Inflammatory macrophage treated with lipopolysaccharide for 1 hour (primary cell): ENCODE measurements at regions not wholly inside any gene's neighbourhood (a gene's known extent, or its start where the extent isn't known, plus 50 kb on each side); places are given as distances from the start of the nearest gene placed in this dataset.
A peak's percentile ranks its signal among the peaks of the same experiment; 100 is the strongest.

ENCODE experiments used
- DNase-seq, 2 donors: peaks; one replicate each; pipeline ENCODE4 v3.0.0-alpha.2; 2020 to 2022

DNA sequence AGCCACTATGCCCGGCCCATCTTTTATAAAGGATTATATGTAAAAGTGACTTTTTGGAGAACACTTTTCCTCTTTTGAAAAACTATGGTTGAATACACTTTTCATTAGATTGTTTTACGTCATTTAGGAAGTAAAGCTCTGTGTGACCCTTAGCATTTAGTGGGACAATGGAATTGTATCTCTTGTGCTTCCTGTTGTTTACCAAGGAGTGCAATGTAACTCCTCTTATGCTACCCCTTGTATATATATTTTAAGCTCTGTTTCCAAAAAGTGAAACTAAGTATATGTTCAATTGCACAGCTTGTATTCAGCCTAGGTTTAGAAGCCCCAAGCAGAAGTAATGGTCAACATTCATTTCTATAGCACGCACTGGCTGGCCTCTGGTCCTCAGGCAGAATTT lies 183.1 kb upstream of the CITED2 start:
- no peak for DNase-seq

DNA sequence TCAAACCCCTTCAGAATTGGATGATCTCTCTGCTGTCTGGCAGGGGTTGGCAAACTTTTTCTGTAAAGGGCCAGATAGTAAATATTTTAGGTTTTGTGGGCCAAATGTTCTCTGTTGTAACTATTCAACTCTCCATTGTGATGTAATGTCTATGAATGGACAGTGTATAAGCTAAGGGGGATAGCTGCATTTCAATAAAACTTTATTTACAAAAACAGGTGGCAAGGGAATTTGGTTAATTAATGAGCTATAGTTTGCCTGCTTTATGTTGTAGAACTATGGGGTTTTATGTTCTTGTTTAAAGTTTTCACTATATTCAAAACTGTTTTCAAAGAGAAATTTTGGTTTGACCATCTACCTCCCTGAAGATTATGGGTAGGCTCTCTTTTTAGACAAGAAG lies 182.1 kb upstream of the CITED2 start:
- DNase-seq, result no peak

DNA sequence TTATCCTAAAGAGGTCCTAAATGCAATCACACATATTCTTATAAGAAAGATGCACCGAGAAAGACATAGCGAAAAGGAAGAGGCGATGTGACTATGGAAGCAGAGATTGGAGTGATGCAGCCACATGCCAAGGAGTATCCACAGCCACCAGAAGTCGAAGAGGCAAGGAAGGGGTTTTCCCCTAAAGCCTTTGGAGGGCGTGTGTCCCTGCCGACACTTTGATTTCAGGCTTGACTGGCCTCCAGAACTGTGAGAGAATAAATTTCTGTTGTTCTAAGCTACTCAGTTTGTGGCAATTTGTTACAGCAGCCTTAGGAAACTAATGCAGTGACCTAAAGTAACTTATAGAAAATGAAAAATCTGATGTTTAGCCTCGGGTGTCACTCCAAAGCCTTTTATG lies 179.5 kb upstream of the CITED2 start:
- DNase-seq, result no peak

DNA sequence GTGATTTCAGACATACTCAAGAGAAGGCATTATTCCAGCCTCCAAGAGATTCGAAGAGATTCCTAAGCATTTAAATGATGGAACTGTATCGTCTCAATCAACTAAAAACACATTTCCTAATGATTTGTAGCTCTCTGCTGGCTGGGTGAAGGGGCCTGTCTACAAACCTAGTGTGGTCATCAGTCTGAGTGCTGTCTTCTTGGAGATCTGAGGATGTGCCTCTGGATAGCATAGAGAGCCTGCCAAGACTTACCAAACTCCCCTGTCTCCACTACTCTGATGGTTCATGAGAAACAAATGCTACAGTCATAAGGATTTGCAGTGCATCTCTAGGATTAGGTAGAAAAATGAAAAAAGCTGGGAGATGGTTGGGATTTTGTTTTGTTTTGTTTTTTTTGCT lies 176.9 kb upstream of the CITED2 start:
- DNase-seq, result no peak

DNA sequence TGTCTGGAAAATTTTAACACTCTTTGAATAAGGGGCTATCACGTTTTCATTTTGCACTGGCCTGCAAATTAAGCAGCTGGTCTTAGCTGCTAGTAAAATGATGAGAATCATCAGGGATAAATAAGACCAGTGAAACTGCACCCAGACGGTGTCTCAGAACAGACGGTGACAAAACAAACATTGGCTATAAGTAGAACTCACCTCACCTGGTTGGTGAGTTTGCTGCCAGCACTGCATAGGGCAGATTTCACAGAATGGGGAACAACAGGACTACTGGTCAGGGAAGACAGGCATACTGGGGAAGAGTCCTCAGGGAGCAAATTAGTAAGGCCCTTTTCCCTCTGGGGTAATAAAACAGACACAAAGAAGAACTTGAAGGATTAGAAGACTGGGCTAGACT lies 175.9 kb upstream of the CITED2 start:
- no peak for DNase-seq

DNA sequence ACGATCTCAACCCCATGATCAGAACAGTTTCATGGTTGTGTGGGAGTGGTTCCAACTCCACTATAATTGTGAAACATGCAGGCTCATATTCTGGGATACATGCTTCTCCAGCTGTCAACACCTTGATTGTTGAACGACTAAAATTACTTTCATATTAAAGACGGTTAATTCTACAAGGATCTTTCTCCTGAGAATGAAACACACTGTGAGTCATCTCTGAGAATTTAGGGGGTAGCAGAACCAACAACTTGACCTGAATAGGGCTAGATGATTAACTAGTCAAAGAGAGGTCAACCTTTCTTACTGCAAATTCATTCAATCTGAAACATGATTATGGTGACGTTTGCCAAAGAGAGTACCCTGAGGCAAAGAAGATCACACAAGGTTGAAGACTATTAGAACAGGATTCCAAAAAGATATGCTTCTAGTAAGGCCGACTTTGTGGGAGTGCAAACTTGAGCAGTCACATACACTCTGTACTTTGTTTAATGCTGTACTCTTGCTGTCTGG lies 175.2 kb upstream of the CITED2 start:
- no peak for DNase-seq

DNA sequence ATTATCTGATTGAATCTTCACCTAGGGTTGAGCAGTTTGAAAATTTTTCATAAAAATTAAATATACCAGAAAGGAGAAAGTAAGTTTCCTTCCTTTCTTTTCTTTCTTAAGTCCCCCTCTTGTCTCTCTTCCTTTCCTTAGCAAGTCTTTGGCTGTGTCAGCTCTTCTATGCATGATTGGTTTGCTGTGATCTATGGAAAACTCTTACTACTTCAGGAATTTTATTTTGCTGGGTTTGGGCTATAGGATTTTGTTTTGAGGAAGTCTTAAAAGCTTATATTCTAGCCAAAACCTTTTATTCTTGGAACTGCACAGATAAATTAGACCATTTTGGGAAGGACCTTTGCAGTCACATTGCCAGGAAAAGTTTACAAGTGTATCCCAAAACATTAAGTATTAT lies 173.4 kb upstream of the CITED2 start:
- DNase-seq, result no peak

DNA sequence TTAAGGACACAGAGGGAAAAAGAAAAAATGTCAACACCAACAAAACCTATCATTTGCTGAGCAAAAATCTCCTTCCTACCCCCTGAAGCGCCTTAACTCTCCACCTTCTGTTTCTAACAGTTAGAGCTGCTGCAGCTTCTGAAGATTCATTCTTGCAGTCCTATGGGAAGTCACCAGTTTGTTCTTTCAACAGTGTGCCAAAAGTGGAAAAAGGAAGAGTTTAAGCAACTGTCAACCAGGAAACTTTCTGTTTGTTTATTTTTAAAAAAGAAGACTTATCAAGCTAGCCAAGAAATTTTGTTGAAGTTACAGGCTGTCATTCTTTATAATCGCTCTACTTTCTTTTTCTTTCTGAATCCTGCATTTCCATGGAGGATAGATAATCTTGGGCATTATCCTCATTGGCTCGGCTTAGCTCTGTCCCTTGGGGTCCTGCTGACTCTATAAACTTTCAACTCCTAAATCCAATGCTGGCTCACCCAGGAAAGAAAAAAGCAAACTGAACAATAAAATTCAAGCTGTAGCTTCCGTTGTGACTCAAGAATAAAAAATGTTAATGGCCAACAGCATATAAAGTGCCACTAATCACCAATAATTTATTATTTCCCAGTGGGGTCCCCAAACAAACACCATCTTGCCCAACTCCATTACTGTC lies 172.8 kb upstream of the CITED2 start:
- DNase-seq, result peak in 1 of 2 donors; percentile 35

DNA sequence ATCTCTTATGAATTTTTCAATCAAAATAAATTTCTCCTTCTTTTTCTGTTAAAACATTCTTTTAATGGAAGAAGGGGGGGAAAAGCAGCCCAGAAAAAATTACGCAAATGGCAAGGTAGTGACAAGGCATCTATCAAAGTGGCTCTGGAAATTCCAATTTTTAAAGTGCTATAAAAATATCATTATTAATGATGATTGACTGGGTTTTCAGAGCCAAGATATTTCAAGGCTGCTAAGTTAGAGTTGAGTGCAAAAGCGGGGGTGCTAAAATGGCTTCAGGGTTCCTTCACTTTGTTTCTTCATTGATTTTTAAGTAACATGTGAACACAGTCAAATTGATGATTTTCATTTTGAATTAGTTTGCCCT lies 171.6 kb upstream of the CITED2 start:
- no peak for DNase-seq

DNA sequence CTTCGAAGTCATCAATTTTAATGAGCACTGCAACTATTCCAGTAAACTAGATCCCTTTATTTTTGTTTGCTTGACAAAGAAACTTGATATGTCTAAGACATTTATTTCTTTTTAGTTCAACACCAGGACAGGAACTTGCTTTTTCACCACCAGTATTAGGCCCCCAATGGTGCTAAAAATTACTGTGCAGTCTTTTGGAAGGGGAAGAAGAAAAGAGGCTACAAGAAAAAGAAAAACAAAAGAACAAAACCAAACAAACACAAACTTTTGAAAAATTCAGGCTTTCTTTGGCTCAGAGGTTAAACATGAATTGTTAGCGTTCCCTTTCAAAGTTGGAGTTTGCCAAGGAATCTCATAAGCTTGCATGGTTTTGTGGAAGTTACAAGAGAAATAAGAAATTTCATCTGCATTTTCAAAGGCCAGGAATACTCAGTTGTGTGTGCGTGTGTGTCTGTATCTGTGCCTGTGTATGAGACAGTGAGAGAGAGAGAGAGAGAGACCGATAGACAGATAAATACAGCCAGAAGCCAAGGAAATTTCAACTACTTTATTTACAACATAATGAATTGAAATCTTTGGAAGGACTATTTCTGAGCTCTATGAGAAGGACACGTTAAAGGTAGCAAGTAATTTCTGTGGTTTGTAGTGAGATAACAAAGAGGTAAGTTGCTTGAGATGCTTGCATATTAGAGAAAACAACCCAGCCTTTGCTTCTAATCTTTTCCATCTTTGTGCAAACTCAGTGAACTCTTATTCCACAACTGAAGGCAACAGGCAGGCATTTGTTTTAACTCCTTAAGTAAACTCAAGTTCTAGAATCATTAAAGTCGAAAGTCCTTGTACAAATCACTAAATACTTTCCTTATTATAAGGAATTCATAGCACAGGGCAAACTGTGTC lies 171.0 kb upstream of the CITED2 start:
- DNase-seq, result no peak

DNA sequence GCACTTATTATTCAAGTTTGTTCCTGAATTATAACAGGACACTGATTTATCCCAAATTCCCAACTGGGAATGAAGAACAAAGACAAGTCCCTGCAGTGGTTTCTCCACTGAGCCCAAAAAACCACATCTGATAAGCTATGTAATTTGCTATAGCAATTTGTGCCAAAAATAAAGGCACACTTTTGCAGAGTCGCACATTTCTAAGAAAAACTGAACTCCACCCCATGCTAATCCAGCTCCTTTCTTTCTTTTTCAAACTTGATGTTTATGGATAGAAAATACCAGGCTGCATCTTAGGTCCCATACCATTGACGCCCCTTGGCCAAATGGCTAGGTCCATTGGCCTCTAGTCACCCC lies 170.2 kb upstream of the CITED2 start:
- no peak for DNase-seq

DNA sequence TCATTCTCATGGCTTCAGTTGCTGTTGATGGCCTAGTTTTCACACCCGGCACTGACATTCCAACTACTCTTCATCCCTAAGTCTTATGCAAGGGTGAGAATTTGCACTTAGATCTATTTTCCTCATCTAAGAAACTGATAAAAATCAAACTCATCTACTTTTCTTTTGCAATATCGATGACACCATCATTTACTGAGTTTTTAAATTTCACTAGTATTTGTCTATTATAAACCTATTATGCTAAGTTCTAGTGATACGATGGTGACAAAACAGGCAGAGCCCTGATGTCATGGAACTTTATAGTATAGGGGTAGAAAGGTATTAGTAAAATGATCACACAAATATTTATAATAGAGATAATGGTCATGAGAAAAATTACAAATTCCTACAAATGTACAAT lies 167.9 kb upstream of the CITED2 start:
- no peak for DNase-seq

DNA sequence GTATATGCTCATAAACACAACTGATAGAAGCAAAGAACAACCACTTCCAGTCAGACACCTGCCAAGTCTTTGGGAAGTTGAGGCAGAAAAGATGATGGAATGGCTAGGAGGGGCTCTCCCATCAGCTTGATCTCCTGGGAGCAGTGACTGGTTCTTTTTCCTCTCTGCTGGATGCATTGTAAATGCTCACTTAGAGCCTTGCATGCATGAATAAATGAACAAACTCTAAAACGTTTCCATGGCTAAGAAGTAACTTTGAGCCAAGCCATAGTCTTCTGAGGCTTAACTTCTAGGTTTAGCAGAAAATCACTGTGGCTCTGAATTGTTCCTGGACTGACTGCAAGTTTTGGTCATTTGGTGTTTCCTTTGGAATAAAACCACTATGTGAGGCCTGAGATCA lies 166.4 kb upstream of the CITED2 start:
- no peak for DNase-seq

DNA sequence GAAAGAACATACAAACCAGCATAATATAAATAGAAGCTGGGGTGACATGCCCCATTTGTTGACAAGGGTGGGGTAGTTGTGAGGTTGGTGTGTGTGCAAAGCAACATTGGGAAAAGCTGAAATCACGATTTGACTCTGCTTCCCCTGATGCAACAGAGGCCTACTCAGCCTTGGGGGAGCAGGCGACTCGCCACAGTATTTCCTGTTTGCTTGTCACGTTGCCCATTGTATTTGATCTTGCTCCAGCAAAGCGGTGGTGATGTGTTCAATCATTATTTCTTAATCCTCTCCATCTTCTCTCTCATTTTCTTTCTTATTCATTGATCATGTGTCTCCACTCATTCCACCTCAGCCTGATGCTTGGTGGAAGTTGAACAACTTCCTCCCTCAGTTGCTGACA lies 165.8 kb upstream of the CITED2 start:
- peak; percentile 70 to 79 for DNase-seq

DNA sequence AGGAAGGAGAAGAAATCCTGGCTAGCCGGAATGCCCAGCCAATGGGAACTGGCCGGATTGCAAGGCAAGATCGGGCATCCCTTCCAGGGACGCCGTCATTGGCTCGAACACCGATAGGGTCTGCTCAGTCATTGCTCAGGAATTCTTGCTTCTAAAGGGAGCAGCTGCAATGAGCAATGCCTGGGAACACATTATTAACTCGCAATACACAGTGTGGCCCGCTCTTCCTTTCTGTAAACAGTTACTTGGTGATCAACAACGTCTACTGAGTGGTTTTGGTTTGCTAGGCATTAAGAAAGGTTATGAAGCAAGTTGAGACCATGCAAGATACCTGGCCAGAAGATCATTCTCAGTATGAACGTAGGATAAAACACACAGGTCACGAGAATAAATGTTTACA lies 165.4 kb upstream of the CITED2 start:
- DNase-seq, result no peak

DNA sequence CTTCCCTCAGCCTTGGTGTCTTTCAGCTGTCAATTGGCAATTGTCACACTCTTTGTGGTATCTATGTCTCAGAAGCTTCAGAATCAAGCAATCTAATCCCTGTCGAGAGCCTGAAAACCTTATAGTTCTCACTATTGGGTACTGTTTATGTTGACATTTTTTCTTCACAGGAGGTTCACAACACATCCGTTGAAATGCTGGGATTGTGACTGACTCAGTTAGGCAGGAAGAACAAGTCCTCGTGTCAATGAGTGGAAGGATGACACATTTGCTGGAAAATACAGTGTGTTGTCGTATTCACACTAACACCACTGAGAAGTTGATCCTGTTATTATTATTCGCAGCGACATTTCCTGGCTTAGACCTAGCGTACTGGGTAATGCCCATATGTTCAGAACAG lies 163.9 kb upstream of the CITED2 start:
- DNase-seq, result no peak

DNA sequence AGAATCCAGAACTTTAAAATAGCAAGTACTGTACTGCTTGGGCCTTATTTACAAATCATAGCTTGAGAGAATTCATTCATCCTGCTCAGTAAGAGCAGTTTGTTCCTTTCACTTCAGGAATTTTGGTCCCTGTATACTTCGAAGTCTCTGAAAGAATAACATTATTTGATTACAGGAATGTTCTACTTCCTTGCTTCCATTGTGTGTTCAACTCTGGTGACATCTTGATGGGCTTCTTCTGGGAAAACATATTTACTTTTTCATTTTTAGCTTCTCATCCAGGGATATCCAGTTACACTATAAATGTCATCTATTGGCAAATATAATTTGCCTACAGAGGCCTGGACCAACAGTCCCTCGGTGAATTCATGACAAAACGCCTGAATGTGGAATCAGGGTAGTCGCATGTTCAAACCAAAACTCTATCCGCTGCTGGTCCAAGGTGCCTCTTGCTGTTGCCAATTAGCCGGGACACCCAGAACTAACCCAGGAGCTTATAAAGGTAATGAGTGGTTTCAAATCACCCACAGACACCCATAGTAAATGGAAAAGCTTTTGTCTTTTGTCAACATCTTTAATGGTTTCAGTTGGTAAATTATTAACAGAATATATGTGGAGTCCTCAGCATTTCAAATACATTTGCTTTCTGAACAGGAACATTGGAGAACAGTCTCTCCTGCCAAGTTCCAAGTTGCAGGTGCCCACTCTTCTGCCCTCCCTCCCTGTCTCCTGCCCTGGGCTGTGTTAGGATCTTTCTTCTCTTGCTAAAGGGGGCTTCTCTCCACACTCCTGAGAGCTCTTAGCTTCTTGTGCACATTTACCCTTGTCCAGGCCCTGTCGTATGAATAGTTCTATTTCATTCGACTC lies 162.5 kb upstream of the CITED2 start:
- no peak for DNase-seq

DNA sequence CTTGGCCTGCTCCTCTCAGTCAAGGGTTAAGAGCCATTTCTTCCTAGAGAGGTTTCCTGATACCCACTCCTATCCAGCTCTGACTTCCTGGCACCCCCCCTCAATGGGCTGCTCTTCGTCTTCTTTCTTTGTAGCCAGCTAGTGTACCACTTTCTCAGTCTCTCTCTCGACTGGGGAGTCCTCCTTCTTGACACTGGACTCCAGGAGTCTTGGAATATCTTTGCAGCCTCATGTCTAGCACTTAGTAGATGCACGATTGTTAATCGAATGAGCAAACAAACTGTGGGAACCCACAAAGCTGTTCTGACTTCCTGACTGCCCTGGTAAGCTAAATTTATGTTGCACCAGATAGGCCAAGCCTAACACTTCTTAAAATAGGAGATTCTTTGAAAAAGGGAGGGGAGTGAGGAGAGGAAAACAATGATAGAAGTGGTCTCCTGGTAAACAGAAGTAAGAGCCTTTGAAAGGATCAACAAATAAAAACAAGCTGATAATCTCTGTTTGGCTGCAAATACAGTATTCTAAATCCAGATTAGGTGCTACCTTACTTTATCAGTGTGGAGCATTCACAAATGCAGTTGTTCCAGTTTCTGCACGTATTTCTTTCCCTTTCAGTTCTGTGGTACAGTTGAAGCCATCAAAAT lies 160.1 kb upstream of the CITED2 start:
- no peak for DNase-seq

DNA sequence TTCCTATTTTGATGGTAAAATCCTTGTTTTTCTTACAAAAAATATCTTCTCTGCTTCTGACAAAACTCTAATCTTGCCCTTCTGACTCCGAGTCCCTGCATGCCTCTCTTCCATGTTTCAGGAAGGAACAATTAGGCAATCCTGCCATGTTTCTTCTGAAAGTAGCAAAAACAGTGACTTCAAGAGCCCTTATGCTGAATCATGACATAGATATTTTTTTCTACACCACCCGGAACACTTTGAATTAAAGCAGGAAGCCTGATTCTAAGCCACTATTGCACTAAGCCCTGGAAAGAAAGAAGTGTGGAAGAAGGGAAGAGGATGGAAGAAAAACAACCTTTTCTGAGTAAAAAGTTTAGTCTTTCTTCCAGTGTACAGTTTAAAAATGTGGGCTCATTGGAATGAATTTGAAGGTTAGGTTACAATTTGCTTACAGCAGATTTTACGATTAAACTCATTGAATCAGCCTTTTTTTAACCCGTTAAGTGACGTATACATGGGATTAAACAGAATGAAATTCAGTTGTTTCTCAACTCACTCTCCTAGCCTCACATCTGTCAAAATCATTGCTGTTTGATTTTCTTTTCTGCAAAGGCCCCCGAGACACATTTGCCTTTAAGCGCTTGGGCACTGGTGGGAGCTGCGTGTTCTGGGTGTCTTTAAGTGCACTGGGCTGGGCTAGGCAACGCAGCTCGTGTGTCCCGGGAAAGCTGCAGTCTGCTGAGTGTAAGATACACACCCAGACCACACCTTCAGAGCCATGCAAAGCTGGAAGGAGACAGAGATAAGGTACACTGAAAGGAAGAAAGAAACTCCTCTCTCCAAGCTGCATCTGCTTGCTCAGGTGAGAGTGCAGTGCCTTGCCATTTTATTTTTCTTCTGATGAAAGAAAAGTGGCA lies 159.4 kb upstream of the CITED2 start:
- DNase-seq, result peak; percentile 66 to 73

DNA sequence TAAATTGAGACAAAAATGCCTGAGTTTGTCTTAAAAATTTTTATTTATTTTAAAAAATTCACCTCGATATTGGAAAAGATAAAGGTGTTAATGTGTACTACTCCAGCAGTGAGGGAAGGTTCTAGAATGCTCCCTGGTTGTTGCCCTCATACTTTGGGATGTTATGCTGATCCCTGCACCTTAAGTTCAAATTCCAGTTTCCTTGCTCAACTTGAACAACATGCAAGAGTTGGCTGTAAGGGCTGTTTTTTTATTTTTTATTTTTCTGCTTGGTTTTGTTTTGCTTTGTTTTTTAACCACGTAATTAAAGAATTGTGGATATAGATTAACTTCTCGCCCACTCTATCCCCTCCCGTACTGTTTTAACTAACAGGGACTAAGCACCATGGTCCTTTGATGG lies 158.7 kb upstream of the CITED2 start:
- no peak for DNase-seq

DNA sequence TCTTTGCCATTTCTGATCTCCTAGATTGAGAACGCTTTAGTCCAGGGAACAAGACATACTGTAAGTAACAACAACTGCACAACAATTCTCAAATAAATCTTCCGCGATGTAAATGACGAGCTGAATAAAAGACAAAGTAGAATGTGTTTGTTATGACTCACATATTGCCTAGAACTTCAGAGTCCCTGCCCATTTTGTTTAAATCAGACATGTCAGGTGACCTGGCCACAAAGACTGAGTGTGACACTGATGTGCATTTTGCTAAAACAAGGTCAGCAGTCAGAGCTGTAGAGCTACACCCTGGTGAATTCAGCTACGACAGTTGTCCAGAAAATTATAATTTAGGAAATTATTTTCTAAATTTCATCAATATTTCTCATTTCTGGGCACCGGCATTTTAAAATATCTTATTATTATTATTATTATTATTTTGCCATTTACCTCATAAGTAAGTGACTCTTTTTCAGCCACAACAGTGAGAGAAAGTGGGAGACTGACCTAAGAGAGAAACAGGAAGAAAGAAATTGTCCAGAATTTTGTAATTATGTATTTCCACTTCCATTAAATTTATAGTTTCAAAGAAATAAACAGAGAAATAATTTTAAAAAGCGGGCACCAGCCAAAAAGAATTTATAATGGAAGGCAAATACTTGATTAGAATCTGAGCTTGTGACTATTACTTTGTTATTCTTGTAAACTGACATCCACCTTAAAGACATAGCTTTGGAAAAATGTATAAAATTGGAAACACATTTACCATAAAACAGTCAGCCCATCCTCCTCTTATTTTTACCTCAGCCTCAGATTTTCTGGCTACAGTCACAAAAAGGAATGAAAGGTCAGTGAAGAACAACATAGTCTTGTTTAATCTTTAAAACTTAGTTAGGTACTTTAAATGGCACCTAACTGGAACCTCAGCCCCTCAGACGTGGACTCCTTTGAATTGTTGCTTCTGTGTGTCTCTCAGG lies 157.0 kb upstream of the CITED2 start:
- peak; percentile 71 to 77 for DNase-seq
